GM12878 (cell line): ENCODE measurements at regions not wholly inside any gene's neighbourhood (a gene's known extent, or its start where the extent isn't known, plus 50 kb on each side); places are given as distances from the start of the nearest gene placed in this dataset.

ENCODE experiments used
- ATAC-seq: fragments of 200-7000 bp; cut with Tn5 transposase; 3 replicates; pipeline ENCODE4 v1.9.1; 2020; ENCODE audit warnings: mild to moderate bottlenecking, moderate library complexity
- BruUV-seq: library from RNA; stranded (reverse); fragments of 400-500 nt; replicated peaks from 2 replicates; lab custom pipeline; 2021; lab: Mats Ljungman, UMichigan
- CTCF ChIA-PET: fragments of 300-600 bp; sonication (Branson Sonifier 250); formaldehyde crosslinking; extraction: SDS; loops from one replicate; lab custom pipeline; 2021; ENCODE audit warnings: inconsistent platforms; lab: Yijun Ruan, JAX
- POLR2A ChIA-PET: fragments of 350-600 bp; formaldehyde crosslinking; extraction: SDS; loops from one replicate; lab custom pipeline; 2021; ENCODE audit warnings: inconsistent platforms; lab: Charles Lee
- RAD21 ChIA-PET: fragments of 300-600 bp; sonication (Branson Sonifier 250); formaldehyde crosslinking; loops from one replicate; lab custom pipeline; 2023; ENCODE audit warnings: antibody characterized with exemption; ENCODE audit not compliant: unreplicated experiment; lab: Charles Lee
- SMC1A ChIA-PET: fragments of 300-600 bp; sonication (Branson Sonifier 250); formaldehyde crosslinking; loops from one replicate; lab custom pipeline; 2023; ENCODE audit not compliant: unreplicated experiment, uncharacterized antibody; lab: Charles Lee
- DNase-seq: peaks from one replicate; pipeline ENCODE4 v3.0.0-alpha.2; 2011; ENCODE audit warnings: low read depth, low spot score
- FAIRE-seq: peaks from 3 replicates; lab custom pipeline; 2011; peaks lifted over from hg19 to GRCh38; lab: Jason Lieb, UNC
- H2AFZ ChIP-seq: 2 replicates; pipeline ENCODE4 v1.6.0; 2011; ENCODE audit warnings: low read depth, low read length, control low read depth; ENCODE audit not compliant: control insufficient read depth
- H3K27ac ChIP-seq: 2 replicates; pipeline ENCODE4 v1.5.1; 2011; ENCODE audit warnings: control low read depth; ENCODE audit not compliant: control insufficient read depth, insufficient read depth
- H3K27me3 ChIP-seq, 2 experiments: replicated peaks in 1 of 2; 2 replicates each; pipeline versions ENCODE4 v1.6.0 to v1.6.1; 2011; ENCODE audit warnings: low read length in 1 of 2; ENCODE audit not compliant: control insufficient read depth in 2 of 2, insufficient read depth in 2 of 2
- H3K36me3 ChIP-seq, 2 experiments: 2 replicates each; pipeline ENCODE4 v1.5.1; 2011; ENCODE audit warnings: low read length in 1 of 2; ENCODE audit not compliant: control insufficient read depth in 2 of 2, insufficient read depth in 2 of 2
- H3K4me1 ChIP-seq: 2 replicates; pipeline ENCODE4 v1.6.1; 2011; ENCODE audit warnings: mild to moderate bottlenecking, low read length, moderate library complexity, mixed read lengths; ENCODE audit not compliant: control insufficient read depth, insufficient read depth
- H3K4me2 ChIP-seq: 2 replicates; pipeline ENCODE4 v1.6.0; 2011; ENCODE audit warnings: control low read depth; ENCODE audit not compliant: control insufficient read depth, insufficient read depth
- H3K4me3 ChIP-seq: fragments of 200-600 bp; sonication (generic); 2 replicates; pipeline ENCODE4 v1.5.1; 2016
- H3K79me2 ChIP-seq: 2 replicates; pipeline ENCODE4 v1.6.0; 2011; ENCODE audit warnings: low read length; ENCODE audit not compliant: control insufficient read depth, insufficient read depth
- H3K9ac ChIP-seq: 2 replicates; pipeline ENCODE4 v1.8.0; 2011; ENCODE audit warnings: low read length, control low read depth, mixed read lengths; ENCODE audit not compliant: control insufficient read depth, insufficient read depth
- H3K9me3 ChIP-seq: replicated peaks from 3 replicates; pipeline ENCODE4 v1.5.1; 2011; ENCODE audit warnings: mild to moderate bottlenecking, low read length; ENCODE audit not compliant: control insufficient read depth, insufficient read depth
- H4K20me1 ChIP-seq: 2 replicates; pipeline ENCODE4 v1.6.0; 2011; ENCODE audit not compliant: control insufficient read depth, insufficient read depth
- ASH2L ChIP-seq: fragments of 300-600, 200-600 bp; sonication (generic); IDR thresholded peaks from 2 replicates; pipeline ENCODE4 v1.6.1; 2017; ENCODE audit warnings: low read depth, mild to moderate bottlenecking, borderline replicate concordance
- BHLHE40 ChIP-seq, 2 experiments: fragments of 450-650 bp in 1 of 2; IDR thresholded peaks; 2 replicates each; pipeline ENCODE4 v1.6.1; 2011 to 2017; ENCODE audit warnings: low read depth in 2 of 2, borderline replicate concordance in 1 of 2, improper control_type of control experiment in 1 of 2, low read length in 1 of 2, mild to moderate bottlenecking in 1 of 2
- BRCA1 ChIP-seq: IDR thresholded peaks from 2 replicates; pipeline ENCODE4 v1.6.1; 2011; ENCODE audit warnings: low read depth, low read length, improper control_type of control experiment
- CEBPB ChIP-seq, 2 experiments: fragments of 150-350 bp in 1 of 2; IDR thresholded peaks; 2 replicates each; pipeline ENCODE4 v1.6.1; 2012 to 2014; ENCODE audit warnings: low read depth in 2 of 2, low read length in 2 of 2, borderline replicate concordance in 1 of 2, inconsistent platforms in 1 of 2
- CREB1 ChIP-seq: IDR thresholded peaks from 2 replicates; pipeline ENCODE4 v1.6.1; 2012; ENCODE audit warnings: low read depth, mild to moderate bottlenecking, inconsistent platforms
- EGR1 ChIP-seq, 2 experiments: IDR thresholded peaks; 1 replicate in 1 of 2; 2 replicates in 1 of 2; pipeline ENCODE4 v1.6.1; 2011 to 2012; ENCODE audit warnings: low read depth in 2 of 2, low read length in 2 of 2, borderline replicate concordance in 1 of 2, mild to moderate bottlenecking in 1 of 2, moderate library complexity in 1 of 2
- FOS ChIP-seq: IDR thresholded peaks from 3 replicates; pipeline ENCODE4 v1.6.1; 2011; ENCODE audit warnings: borderline replicate concordance; ENCODE audit not compliant: insufficient read length; ENCODE audit errors: extremely low read depth
- HDGF ChIP-seq: fragments of 450-650 bp; IDR thresholded peaks from 2 replicates; pipeline ENCODE4 v1.6.1; 2016; ENCODE audit warnings: antibody characterized with exemption
- KLF5 ChIP-seq: fragments of 450-650 bp; IDR thresholded peaks from 2 replicates; pipeline ENCODE4 v1.6.1; 2014; ENCODE audit warnings: mild to moderate bottlenecking; ENCODE audit not compliant: partially characterized antibody
- NBN ChIP-seq: fragments of 450-650 bp; IDR thresholded peaks from 2 replicates; pipeline ENCODE4 v1.6.1; 2016
- POLR2A ChIP-seq: IDR thresholded peaks from 2 replicates; pipeline ENCODE4 v1.6.1; 2011; ENCODE audit warnings: low read depth, mild to moderate bottlenecking, low read length
- POLR2AphosphoS2 ChIP-seq: IDR thresholded peaks from 2 replicates; pipeline ENCODE4 v1.6.1; 2011; ENCODE audit warnings: low read depth, mild to moderate bottlenecking, low read length, improper control_type of control experiment, moderate library complexity
- SMAD1 ChIP-seq: fragments of 450-650 bp; IDR thresholded peaks from 2 replicates; pipeline ENCODE4 v1.6.1; 2018; ENCODE audit warnings: mild to moderate bottlenecking, low read depth; ENCODE audit not compliant: partially characterized antibody
- SMAD5 ChIP-seq: IDR thresholded peaks from 2 replicates; pipeline ENCODE4 v1.6.1; 2016; ENCODE audit warnings: antibody characterized with exemption, low read depth
- WRNIP1 ChIP-seq: IDR thresholded peaks from 2 replicates; pipeline ENCODE4 v1.6.1; 2011; ENCODE audit warnings: low read depth, low read length, improper control_type of control experiment, borderline replicate concordance
- ZNF207 ChIP-seq: fragments of 450-650 bp; IDR thresholded peaks from 2 replicates; pipeline ENCODE4 v1.6.1; 2014; ENCODE audit warnings: antibody characterized with exemption, mild to moderate bottlenecking, borderline replicate concordance
- ZNF622 ChIP-seq: fragments of 450-650 bp; IDR thresholded peaks from 2 replicates; pipeline ENCODE4 v1.6.1; 2017; ENCODE audit warnings: mild to moderate bottlenecking, inconsistent platforms
- WGBS: methylation state at CpG from one replicate; pipeline ENCODE4 v1.1.6; 2016; ENCODE audit warnings: low lambda C conversion rate; ENCODE audit not compliant: insufficient replicate concordance, insufficient coverage; ENCODE audit errors: missing lambda C conversion rate; 5-methylcytosine and 5-hydroxymethylcytosine counted together
- in situ Hi-C: fragments of 300-500 bp; cut with MboI; formaldehyde crosslinking; loops from 9 replicates; pipeline ENCODE4 v1.14.3; 2018; ENCODE audit warnings: mixed read lengths
- intact Hi-C: fragments of 100-400 bp; cut with micrococcal nuclease; formaldehyde crosslinking; loops from one replicate; pipeline ENCODE4 v1.14.2; 2022; ENCODE audit not compliant: unreplicated experiment
- TF ChIP-seq, protein P1 (sequence below): fragments of 450-650 bp; IDR thresholded peaks from 2 replicates; pipeline ENCODE4 v1.6.1; 2017; ENCODE audit warnings: mild to moderate bottlenecking, moderate library complexity
- TF ChIP-seq, protein P2 (sequence below): fragments of 150-350 bp; IDR thresholded peaks from 2 replicates; pipeline ENCODE4 v1.6.1; 2014; ENCODE audit warnings: mild to moderate bottlenecking, low read depth, low read length

DNA sequence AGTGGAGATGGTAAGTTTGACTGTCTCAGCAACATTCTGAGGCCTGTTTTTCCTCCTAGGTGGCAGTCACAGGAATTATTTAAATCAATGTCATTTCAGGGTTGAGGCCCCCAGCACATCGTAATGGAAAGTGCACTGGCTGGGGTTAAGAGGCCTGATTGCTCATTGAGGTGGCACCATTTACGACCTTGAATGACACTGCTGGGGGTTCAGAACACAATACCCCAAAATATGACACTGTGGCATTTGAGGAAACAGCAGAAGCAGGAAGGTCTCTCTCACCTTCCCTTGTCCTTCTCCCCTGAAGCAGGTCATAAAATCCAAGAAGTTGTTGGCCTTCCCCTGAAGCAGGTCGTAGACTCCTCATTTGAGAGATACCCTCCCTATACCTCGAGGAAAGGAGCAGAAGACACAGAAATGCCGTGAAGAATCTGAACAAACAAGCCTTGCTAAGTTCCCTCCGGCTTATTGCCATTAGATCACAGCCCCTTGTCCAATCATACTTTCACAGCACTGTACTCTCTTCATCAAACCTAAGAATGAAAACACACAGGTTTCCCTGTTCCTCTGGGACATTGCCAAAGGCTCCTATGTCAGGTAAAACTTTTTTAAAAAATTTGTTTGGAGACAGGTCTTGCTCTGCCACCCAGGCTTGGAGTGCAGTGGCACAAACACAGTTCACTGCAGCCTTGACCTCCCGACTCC lies 71.3 kb downstream of the S1PR1 start:
- POLR2A ChIA-PET: interaction anchor here (0.6 to 5.1 kb wide), 9 partner anchors 10 to 129 kb away, joined by 3 to 103 read pairs (median 8); no protein-coding TSS in a partner anchor
- in situ Hi-C loops (loop anchor here (5.0 kb wide), 1 partner anchor 129 kb away; no protein-coding TSS in a partner anchor), intact Hi-C loops (loop anchor here (2.0 to 5.0 kb wide), 4 partner anchors 15 to 259 kb away; no protein-coding TSS in a partner anchor)
- H3K27me3 ChIP-seq: no peaks in the 10 kb centered on the region
- CTCF ChIA-PET: interaction anchor here (1.5 to 12.4 kb wide), 12 partner anchors 8 to 128 kb away, joined by 4 to 228 read pairs (median 24); no protein-coding TSS in a partner anchor
- ATAC-seq (peak; percentile 29), DNase-seq (no peak), FAIRE-seq (no peak)
- H3K4me1 ChIP-seq: peaks cover 49% of the 10 kb centered on the region
- no peaks in the 10 kb centered on the region for H4K20me1 ChIP-seq
- peak overlapping the region; percentile 96 for H3K4me2 ChIP-seq
- peak overlapping the region; percentile 52 for H2AFZ ChIP-seq
- H3K9ac ChIP-seq: peak overlapping the region; percentile 80
- H3K4me3 ChIP-seq: peak overlapping the region; percentile 43
- peaks cover 2% of the 10 kb centered on the region; the same call in 2 of the 3 replicates for H3K9me3 ChIP-seq
- H3K27ac ChIP-seq: peak overlapping the region; percentile 93
- TSS peak; percentile 81 for BruUV-seq
- H3K79me2 ChIP-seq: peaks cover 22% of the 10 kb centered on the region
- SMC1A ChIA-PET: interaction anchor here (0.6 to 16.8 kb wide), 15 partner anchors 8 to 147 kb away, joined by 3 to 275 read pairs (median 14); no protein-coding TSS in a partner anchor
- peaks cover 0 to 3% of the 10 kb centered on the region in 2 experiments; a peak in 1 of 4 replicates for H3K36me3 ChIP-seq
- RAD21 ChIA-PET: interaction anchor here (1.3 to 14.6 kb wide), 11 partner anchors 16 to 146 kb away, joined by 5 to 308 read pairs (median 45); no protein-coding TSS in a partner anchor
- WGBS: 15% methylated on average over 7 of the region's 7 CpGs
- TF ChIP-seq, protein P1, sequence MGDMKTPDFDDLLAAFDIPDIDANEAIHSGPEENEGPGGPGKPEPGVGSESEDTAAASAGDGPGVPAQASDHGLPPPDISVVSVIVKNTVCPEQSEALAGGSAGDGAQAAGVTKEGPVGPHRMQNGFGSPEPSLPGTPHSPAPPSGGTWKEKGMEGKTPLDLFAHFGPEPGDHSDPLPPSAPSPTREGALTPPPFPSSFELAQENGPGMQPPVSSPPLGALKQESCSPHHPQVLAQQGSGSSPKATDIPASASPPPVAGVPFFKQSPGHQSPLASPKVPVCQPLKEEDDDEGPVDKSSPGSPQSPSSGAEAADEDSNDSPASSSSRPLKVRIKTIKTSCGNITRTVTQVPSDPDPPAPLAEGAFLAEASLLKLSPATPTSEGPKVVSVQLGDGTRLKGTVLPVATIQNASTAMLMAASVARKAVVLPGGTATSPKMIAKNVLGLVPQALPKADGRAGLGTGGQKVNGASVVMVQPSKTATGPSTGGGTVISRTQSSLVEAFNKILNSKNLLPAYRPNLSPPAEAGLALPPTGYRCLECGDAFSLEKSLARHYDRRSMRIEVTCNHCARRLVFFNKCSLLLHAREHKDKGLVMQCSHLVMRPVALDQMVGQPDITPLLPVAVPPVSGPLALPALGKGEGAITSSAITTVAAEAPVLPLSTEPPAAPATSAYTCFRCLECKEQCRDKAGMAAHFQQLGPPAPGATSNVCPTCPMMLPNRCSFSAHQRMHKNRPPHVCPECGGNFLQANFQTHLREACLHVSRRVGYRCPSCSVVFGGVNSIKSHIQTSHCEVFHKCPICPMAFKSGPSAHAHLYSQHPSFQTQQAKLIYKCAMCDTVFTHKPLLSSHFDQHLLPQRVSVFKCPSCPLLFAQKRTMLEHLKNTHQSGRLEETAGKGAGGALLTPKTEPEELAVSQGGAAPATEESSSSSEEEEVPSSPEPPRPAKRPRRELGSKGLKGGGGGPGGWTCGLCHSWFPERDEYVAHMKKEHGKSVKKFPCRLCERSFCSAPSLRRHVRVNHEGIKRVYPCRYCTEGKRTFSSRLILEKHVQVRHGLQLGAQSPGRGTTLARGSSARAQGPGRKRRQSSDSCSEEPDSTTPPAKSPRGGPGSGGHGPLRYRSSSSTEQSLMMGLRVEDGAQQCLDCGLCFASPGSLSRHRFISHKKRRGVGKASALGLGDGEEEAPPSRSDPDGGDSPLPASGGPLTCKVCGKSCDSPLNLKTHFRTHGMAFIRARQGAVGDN: peak; percentile 56; the same call in 1 of the 2 replicates
- TF ChIP-seq BRCA1 (no peak), ZNF207 (no peak), SMAD5 (peak; percentile 75), CREB1 (no peak), FOS (no peak), CEBPB (IDR thresholded peaks at IDR 0.05; ENCODE audit: borderline replicate concordance in 1 of 2, low read depth in 2 of 2, low read length in 2 of 2) (no peak), POLR2AphosphoS2 (no peak), BHLHE40 (IDR thresholded peaks at IDR 0.05; ENCODE audit: borderline replicate concordance in 1 of 2, low read depth in 2 of 2, low read length in 1 of 2) (no peak), ZNF622 (no peak), KLF5 (no peak), ASH2L (no peak), SMAD1 (no peak), NBN (no peak), EGR1 (IDR thresholded peaks at IDR 0.05; ENCODE audit: borderline replicate concordance in 1 of 2, low read depth in 2 of 2, low read length in 2 of 2) (no peak), HDGF (0 out of 2 replicates have a peak, but pooled peaks have one; percentile 12), POLR2A (no peak), WRNIP1 (0 out of 2 replicates have a peak, but pooled peaks have one; percentile 15)
- TF ChIP-seq, protein P2, sequence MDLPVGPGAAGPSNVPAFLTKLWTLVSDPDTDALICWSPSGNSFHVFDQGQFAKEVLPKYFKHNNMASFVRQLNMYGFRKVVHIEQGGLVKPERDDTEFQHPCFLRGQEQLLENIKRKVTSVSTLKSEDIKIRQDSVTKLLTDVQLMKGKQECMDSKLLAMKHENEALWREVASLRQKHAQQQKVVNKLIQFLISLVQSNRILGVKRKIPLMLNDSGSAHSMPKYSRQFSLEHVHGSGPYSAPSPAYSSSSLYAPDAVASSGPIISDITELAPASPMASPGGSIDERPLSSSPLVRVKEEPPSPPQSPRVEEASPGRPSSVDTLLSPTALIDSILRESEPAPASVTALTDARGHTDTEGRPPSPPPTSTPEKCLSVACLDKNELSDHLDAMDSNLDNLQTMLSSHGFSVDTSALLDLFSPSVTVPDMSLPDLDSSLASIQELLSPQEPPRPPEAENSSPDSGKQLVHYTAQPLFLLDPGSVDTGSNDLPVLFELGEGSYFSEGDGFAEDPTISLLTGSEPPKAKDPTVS: no peak
